GM12872 (cell line): ENCODE measurements at regions not wholly inside any gene's neighbourhood (a gene's known extent, or its start where the extent isn't known, plus 50 kb on each side); places are given as distances from the start of the nearest gene placed in this dataset.

Source experiments
- CTCF ChIP-seq: IDR thresholded peaks from 3 replicates; pipeline ENCODE4 v1.5.1; 2011; ENCODE audit warnings: low read depth, mild to moderate bottlenecking, low read length, moderate library complexity; ENCODE audit not compliant: insufficient read depth

- no peak for TF ChIP-seq CTCF
Measured at GRCh38 chr5:168171901-168172759, 119.3 kb upstream of the WWC1 start.

DNA sequence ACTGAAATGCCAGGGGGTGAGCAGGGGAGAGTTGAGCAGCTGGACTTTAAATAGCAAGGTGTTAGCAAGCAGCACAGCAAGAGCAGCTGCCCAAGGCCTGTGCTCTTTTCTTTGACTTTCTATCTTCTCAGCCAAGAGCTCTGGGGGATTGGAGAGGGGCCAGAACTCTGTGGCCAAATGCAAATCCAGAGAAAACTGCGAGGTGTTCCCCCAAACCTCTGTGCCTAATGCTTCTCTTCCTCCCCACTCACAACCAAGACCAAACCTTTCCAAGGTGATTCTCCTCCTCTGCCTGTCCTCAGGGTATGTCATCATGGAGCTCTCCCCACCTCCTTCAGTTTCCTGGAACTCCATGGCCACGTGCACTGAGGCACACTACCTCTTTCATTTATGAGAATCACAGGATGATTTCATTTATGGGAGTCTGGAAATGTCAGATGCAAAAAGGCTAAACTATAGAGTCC lies 118.7 kb upstream of the WWC1 start:
- TF ChIP-seq CTCF = no peak

GRCh38 chr5:168174376-168174775 lies 117.1 kb upstream of the WWC1 start:
- TF ChIP-seq CTCF = no peak

DNA sequence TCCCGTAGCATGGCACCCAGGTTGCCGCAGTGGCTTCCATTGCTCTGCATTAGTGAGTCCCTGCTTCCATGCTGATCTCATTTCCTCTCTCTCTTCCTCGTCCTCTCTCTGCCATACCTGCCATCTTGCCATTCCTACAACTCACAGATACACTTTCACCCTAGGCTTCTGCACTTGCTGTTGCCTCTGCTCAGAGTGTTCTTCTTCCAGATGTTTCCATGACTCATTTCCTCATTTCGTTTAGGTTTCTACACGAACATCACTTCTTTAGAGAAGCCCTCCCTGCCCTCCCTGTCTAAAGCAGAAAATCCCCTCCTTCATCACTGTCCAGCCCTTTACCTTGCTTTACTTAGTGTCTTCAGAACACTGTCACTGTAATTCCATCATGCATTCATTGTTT lies 115.2 kb upstream of the WWC1 start:
- TF ChIP-seq CTCF = no peak

- no peak for TF ChIP-seq CTCF
Measured at GRCh38 chr5:168176941-168177340, 114.5 kb upstream of the WWC1 start.

DNA sequence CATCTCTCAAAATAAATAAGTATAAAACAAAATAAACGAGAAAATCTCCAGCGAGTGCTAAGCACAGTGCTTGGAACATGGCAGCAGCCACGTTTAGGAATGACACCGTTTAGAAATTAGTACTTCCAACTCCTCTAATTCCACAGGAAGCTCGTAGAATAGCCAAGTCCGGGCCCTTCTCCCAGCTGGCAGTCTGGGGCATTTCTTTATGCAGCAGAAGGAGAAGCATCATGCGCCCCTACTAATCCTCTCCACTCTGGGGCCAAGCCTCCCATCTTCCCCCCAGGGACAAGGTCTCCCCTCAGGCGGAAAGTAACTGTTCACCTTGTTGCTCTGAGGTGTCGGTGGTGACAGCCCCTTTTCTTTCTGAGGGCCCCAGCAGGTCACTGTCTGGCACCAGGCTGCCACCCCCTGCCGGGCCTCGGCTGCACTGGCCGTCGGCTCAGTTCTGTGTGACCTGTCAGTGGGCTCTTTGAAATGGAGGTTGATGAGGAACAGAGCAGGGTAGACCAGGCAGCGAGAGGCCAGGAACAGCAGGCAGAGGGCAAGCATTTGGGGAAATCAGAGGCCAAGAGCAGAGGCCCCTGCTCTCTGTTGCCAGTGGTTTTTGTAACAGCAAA lies 113.5 kb upstream of the WWC1 start:
- TF ChIP-seq CTCF = no peak

GRCh38 chr5:168179192-168179593 lies 112.3 kb upstream of the WWC1 start:
- no peak for TF ChIP-seq CTCF
